ENCODE measurements at regions not wholly inside any gene's neighbourhood (a gene's known extent, or its start where the extent isn't known, plus 50 kb on each side); places are given as distances from the start of the nearest gene placed in this dataset.

DNA sequence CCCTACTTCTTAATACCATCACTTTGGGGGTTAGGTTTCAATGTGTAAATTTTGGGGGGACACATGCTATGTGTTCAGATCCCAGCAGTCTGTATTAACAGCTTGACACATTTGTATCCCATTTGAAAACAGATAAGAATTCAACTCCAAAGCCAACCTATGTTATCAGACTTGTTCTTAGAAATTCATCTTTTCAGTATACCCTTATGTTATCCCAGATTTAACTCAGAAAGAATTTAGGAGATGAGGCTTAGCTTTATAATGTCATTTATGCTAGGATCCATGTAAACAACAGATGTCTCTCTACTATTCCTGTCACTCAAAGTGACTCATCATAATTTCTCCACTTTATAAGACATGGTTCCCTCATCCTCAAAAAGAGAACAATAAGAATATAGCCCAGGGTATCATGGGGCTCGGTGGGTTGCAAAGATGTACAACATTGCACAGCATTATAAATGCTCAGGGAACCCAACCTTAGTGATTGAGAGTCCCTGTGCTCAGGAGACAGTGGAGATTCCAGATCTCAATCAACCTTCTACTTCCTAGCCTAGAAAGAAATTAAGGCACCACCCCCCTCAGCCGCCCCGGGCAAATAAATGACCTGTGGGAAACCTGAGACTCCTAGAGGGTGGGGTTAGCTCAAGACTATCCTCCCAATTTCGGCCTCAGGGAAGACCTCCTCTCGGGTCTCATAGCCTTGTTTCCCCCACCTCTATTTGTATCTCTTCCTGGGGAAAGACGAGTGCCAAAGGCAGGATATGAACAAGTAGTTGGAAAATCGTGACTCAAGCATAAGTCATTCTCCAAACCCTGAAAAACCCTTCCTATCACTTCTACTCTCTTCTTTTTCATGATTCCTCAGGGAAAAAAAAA is 265.1 kb upstream of the CAMK1G start:
- no peak for DNase-seq

DNA sequence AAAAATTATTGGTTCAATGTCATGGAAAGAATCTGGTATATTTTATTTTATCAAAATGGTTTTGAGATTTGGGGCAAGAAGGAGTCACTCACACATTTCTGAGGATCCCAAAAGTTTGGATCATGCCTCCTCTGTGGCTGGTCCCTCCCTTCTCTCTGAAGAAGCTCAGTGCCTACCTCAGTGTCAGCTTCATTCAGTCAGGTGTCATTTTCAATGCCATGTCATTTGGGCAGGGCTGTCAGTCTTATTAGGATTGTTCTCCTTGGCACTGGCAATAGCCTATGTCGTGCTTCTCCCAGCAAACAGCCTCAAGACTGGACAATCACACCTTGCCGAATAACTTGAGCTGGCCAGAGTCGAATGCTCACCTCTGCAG is 264.5 kb upstream of the CAMK1G start:
- no peak for DNase-seq

GRCh38 chr1:209319549-209319948 is 264.0 kb upstream of the CAMK1G start:
- no peak for DNase-seq

- no peak for DNase-seq
These were observed 259.8 kb upstream of the CAMK1G start for GRCh38 chr1:209323743-209324142.

DNA sequence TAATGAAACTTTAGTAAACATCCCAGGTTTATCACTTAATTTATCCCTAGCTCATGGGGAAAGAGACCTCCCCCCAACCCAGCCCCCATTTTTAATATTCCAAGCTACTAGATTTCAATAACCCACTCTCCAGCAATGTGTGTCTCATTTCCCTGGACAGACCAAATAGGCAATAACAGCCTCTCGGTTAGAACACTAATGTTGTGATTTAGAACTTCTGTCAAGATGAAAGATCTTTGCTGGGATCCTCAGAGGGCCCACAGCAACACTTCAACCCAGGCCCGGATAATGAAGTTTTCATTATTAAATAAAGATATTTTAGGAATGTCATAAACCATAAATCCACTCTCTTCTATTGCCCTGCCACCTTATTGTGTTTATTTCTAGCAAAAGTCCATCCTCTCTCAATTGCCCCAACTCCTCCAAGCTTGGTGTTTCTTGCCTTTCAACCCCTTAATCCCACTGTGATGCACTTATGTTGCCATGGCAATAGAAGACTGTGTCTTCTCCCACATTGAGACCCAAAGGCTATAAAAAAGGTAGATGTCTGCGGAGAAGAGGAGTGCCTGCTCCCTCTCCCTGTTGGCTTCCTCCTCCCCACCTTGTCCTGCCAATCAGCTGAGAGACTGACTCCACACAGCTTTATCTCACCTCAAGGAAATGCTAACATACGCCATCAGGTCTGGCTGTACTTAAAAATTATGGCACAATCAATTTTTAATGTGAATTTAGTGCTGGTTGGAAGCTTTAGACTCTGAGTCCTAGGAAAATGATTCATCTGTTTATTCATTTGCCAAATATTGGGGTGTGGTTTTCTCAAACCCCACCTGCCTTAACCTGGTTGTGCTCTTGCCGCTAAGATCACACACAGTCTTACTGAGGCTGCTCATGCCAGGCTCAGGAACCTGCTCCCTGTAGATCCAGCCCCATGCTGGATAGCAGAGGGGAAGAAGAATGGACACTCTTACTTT is 258.3 kb upstream of the CAMK1G start:
- DNase-seq = no peak

DNA sequence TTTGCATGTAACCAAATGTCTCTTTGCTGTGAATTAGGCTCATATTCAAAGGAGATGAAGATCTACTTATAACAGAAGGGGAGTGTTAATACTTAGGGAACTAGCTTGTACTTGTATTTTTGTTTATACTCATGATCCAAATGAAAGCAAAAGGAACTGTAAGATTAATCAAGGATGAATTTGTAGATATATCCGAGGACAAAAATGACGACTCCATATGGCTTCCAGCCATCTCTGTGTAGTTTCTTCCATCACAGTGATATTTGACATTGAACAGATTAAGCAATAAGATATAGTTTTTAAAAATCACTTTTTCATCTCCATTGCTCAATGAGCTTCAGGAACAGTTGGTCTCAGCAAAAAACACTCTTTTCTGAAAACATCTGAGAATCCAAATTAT is 257.4 kb upstream of the CAMK1G start:
- no peak for DNase-seq

GRCh38 chr1:209326831-209327230 is 256.7 kb upstream of the CAMK1G start:
- DNase-seq = no peak

DNA sequence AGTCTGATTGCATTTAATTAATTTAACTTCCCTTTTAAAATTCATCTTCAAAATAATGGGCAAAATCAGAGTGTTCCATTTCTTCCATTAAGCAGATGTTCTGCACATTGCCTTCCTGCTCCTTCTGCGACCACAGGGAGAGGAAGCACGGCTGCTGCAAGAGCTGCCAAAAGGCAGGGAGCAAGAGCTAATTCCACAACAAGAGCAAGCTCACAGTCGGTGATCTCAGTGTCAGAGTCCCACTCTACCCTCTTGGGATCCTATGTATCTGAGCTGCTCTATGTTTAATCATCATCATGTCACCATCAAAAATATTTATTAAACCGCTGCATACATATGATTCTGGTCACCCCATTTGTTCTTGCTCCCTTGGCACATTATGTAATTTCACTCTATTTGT is 255.3 kb upstream of the CAMK1G start:
- no peak for DNase-seq

GRCh38 chr1:209335178-209335577 is 248.3 kb upstream of the CAMK1G start:
- DNase-seq = peak; percentile 20

DNA sequence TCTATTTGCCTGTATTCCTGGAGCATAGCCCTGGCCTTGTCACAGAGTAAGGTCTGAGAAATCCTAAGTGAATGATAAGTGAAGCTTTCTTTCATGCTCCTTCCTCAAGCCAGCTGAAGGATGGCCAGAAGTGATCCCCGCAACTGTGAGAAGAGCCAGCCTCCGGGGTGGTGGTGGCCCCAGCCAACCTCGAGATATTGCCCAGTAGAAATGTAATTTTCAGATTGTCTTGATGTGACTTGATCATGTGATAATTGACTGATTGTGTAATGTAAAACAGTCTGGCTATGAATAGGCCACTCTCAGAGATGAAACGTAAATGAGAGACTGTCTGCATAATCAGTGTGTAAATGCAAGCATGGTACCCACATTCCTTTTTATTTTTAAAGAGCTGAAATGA is 242.4 kb upstream of the CAMK1G start:
- no peak for DNase-seq

DNA sequence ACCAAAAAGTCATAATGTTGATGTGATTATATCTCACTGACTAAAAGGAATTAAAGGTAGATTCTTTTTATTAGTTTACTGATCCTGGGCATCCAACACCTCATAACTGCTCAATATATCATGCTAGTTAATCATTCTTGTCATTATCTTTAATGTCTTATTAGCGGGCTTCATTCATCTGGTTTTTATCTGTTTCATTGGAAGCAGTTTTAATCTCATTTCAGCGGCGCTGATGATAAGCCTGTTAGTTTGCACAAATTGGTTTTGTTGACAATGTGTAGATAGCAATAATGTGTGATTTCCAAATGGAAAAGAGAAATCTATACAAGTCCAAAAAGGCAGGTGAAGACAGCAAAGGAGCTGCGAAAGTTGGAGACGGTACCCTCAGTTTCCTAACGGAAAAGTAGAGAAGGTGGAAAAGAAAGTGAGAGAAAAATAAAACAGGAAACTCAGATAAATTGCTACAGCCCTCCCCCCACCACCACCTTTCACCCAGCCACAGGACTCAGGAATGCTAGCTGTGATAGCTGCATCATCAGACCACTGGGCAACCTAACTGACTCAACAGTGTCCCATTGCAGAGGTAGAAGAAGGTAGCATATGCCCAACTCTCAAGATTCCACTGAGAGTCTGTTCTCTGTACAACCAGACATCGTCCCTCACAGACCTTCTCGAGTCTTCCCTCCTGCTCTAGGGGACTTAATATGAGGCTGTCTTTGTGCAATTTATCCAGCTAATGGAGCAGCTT is 241.7 kb upstream of the CAMK1G start:
- DNase-seq = no peak

DNA sequence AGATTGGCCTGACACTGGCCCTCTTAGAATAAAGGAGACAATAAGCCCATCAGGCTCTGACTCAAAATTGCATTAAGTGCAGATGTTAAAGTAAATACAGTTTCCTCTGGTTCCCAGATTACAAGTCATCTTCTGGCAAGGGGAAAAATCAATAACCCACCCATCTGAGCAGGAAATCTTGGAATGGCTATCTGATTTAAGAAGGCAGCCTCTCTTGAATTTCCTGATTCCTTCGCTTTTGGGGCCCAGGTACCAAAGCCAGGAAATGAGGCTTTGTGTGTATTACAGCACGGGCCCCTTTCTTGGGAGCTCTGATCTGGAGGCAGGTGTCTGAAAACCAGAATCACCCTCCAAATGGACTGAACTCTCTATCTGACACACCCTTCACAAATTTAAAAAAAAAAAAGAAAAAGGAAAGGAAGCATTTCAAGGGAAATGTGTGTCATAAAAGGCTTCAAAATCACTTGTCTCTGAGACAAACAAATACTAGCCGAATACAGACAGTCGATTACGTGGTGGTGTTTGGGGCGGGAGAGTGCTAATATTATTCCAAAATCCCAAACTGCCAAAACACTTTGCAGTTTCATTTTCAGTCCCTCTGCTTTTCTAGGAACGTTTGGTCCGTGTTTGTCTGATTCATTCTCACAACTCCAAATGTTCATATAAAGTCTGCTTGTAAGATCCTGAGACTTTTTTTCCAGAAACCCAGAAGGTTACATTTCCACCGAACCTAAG is 240.9 kb upstream of the CAMK1G start:
- DNase-seq = no peak

DNA sequence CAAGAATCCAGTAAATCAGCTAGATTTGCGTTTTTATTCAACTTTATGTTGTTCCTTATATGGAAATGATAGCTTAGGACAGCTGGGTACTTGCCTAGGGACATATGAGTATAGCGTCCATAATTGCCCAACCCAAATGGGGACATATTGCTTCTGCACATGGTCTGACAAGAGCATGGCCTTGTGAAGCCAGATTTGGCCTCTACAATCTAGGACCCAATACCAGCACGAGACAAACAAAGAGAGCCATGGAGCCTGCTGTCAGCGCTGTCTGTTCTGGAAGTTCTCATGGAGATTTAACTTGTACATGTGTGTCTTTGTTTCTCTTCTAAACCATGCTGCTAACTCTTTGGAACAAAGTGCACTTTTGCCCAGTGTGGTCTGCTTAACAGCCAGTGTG is 240.0 kb upstream of the CAMK1G start:
- DNase-seq = no peak

DNA sequence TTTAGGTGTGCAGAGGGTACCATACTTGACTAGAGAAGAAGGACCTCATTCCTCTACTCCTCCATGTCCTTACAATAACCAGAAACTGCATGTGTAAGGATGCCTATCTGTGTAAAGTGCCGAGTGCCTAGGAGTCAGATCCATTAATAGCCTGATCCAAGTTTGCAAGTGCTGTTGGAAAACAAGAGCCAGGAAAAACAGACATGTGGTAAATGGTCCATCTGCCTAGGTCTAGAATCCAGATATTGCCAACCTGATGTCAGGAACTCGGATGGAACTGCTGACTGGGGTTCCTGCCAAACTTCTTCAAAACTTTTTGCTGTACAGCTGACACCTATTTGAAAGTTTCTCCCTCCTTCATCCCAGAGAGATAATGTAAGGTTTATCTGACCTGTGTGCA is 239.4 kb upstream of the CAMK1G start:
- no peak for DNase-seq

DNA sequence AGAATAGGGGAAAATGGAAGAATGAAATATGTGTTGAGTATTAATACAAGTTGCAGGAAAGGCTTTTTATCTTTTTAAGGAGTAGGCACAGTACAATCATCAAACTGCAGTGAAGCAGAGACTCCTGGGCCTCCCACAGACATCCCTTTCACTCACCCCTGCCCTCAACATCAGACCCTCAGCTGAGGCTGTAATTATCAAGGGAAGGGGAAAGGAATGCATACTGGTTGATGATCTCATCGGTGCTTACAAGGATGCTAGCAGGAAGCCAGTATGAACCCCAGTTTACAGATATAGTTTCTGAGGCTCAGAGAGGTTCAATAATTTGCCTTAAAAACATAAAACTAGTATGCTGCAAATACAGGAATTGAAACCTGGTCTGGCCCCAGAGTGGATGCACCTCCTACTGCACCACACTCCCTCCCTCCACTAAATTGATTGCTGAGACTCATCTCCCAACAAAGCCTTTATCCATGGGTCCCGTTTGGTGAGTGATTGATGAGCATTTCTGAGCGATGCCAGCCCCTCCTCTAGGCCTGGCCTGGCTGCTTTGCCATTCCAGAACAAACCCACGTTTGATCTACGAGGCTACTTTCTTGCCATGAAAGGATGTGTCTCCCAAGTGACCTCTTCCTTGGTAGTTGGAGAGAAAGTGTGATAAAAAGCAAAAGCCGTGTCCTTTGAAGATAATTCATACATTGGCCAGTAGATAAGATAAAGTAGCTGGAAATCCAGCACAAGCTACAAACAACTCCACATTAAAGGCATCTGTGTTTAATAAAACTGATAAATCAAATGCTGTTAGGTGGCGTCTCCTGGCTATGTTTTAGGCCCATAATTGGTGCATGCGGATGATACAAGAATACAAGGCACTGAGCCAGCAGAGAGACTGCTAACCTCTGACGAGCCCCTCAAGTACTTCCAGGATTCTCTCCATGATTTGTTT is 233.9 kb upstream of the CAMK1G start:
- no peak for DNase-seq

DNA sequence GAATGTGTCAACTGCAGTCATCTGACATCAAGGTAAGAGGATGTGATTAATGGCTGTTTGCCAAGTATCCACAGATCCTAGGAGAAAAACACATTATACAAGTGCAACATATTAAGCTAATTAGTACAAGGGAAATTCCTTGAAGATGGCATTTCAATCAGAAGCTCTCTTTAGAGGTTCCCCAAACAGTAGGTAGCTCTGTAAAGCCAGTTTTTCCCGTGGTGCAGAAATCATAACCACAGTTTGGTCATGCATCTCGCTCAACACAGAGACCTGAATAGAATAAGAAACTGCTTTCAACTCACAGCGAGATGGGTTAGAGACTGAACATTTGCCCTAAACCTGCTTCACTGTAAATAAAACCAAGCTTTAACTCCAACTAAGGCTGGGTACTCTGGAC is 230.5 kb upstream of the CAMK1G start:
- no peak for DNase-seq

DNA sequence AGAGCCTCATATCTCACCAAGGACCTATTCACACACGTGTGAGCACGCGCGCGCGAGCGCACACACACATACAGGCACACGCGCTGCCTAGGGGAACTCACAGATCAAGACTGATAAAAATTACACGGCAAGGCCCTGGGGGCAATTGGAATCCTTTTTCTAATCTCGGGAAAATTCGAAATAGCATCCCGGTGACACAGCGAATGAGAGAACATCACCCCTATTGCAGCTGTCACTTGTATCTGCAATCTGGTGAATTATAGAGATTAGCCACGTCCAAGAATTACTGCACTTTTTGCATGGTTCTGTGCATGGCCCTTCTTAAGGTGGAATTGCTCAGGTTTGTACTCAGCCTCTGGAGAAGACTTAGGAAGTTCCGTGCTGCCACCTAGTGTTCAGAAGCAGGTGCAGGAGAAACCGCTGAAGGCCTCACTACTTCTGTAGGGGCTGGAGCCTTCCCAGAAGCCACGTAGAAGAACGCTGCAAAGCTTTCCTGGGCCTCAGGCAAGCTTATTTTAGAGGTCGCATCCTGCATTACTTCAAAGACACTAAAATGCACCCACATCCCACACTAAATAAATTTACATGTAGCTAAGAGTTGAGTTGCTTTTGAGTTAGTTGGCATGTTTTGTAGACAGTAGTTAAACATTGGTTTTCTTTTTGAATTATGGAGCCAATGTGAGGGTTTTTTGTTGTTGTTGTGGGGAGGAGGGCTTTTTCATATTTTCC is 229.2 kb upstream of the CAMK1G start:
- peak; percentile 89 for DNase-seq

DNA sequence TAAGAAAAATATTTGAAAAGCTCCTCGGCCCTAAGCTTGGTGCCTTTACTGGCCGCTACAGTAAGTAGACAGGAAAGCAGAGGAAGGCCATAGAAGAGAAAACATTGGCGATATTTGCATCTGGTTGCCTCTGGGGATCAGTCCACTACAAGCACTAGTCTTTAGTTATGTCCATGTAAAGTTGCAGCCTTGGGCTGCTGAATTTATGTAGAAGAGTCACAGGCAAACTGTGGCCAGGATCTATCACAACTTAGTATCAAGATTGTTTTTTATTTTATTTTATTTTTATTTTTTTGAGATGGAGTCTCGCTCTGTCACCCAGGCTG is 228.7 kb upstream of the CAMK1G start:
- no peak for DNase-seq

DNA sequence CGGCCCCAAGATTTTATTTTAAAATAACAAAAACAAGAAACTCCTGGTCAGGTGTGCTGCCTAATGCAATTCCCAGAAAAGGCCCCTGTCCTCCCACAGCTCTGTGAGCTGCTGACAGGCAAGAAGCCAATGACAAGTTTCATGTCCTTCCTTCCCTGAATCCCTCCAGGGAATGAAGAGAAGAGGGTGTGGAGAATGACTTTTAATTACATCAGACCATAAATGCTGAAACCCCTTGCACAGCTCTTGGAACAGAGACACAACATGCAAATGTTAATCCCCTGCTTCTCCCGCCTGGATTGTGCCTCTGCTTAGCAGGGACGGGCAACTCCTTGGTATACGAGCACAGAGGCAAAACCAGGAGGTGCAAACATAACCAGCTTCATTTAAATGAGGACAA is 228.1 kb upstream of the CAMK1G start:
- DNase-seq = no peak

DNA sequence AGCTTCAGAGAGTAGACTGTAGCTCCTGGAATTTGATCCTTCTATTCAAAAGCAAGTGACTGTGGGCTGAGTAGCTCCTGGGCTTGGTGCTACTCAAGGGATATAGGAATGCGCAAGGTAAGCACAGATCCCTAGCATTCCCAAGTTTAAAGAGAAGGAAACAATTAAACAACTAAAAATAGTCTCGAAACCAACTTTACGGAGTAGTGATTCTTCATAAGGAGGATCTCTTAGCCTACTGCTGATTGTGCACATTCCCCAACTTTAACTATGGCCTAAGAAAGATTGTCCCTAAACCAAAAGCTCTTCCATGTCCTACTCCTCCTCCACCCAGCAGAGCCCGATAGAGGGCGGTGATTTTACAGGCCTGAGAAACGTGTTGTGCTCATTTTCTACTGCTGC is 226.5 kb upstream of the CAMK1G start:
- no peak for DNase-seq

GRCh38 chr1:209363112-209363511 is 220.4 kb upstream of the CAMK1G start:
- DNase-seq = peak; percentile 37
